AG10803 (cell line): ENCODE measurements at regions not wholly inside any gene's neighbourhood (a gene's known extent, or its start where the extent isn't known, plus 50 kb on each side); places are given as distances from the start of the nearest gene placed in this dataset.

ENCODE experiments used
- DNase-seq: peaks from one replicate; pipeline ENCODE4 v3.0.0; 2010; ENCODE audit warnings: low read depth
- H3K4me3 ChIP-seq: 2 replicates; pipeline ENCODE4 v1.5.1; 2011; ENCODE audit warnings: mild to moderate bottlenecking, low read length, control low read depth
- CTCF ChIP-seq: conservative IDR thresholded peaks from 2 replicates; pipeline ENCODE4 v1.5.1; 2011; ENCODE audit warnings: mild to moderate bottlenecking, low read length, control low read depth, inconsistent platforms

GRCh38 chr7:125664625-125665024, 735.0 kb upstream of the POT1 start:
- no peak for TF ChIP-seq CTCF
- H3K4me3 ChIP-seq: no peak overlapping the region
- no peak for DNase-seq

DNA sequence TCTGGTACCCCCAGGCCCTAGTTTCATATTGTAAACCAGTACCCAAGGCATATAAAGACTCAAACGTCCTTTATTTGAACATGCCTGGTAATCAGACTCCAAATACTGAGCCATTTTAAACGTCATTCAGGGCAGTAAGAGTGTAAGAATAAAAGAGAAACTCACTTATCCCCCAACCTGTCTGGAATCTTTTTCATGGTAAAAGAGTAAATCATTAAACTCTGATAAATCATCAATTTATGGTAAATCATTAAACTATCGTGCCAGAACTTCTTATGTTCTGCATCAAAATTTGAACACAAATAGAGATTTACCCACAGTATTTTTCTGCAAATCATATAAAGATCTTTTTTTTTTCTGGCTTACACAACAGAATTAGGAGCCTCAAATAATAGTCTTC, 734.3 kb upstream of the POT1 start:
- TF ChIP-seq CTCF: no peak
- no peak for DNase-seq
- H3K4me3 ChIP-seq: no peak overlapping the region

DNA sequence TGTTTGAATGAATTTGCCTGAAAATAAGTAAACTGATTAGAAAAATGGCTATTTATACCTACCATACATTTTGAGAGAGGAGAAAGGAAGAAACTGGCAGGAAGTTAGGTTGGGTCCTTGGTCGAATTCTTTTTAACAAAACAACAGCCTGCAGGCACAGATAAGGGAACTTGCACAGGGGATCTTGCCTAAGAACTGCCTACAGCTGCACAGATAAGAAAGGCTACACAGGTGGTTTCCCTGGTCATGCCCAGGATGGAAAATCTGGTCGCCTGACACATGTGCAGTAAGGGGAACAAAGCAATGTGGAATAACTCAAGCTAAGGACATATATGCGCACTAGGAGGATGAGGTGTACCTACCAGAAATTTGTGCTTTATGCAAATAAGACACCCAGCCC, 732.1 kb upstream of the POT1 start:
- no peak overlapping the region for H3K4me3 ChIP-seq
- TF ChIP-seq CTCF: no peak
- no peak for DNase-seq

DNA sequence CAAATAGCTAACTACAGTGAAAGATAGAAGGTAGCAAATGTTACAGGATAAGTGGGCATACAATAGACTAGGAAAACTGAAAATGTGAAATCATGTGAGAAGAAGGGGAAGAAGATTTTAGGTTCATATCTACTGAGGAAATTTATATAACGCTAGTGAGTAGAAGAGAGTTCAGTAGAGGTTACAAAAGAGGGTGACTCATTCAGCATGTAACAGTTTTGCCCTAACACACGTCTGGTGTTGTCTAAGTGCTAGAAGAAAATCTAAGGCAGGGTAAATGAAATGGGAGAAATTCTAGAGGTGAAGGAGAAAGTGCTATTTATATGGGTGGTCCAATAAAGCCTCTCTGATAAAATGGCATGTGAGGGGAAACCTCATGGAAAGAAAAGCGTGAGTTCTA, 731.4 kb upstream of the POT1 start:
- DNase-seq: no peak
- no peak for TF ChIP-seq CTCF
- H3K4me3 ChIP-seq: no peak overlapping the region

DNA sequence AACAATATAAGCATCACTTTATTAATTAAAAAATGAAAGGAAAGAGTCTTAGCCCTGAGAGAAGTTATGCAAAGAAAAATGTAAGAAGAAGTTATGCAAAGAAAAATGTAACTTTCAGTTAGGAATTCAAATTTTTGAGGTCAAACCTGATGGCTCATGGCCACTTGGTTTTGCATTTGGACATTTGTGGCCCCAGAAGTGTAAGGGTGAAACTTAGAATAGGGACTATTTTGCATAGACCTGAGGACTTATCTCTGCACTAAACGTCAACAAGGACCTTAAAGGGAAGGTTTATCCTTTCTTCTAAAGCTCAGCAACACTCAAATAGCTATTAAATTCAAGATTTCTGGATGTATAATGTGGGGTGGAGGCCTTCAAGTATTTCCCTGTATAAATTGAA, 724.5 kb upstream of the POT1 start:
- no peak for TF ChIP-seq CTCF
- no peak overlapping the region for H3K4me3 ChIP-seq
- no peak for DNase-seq

DNA sequence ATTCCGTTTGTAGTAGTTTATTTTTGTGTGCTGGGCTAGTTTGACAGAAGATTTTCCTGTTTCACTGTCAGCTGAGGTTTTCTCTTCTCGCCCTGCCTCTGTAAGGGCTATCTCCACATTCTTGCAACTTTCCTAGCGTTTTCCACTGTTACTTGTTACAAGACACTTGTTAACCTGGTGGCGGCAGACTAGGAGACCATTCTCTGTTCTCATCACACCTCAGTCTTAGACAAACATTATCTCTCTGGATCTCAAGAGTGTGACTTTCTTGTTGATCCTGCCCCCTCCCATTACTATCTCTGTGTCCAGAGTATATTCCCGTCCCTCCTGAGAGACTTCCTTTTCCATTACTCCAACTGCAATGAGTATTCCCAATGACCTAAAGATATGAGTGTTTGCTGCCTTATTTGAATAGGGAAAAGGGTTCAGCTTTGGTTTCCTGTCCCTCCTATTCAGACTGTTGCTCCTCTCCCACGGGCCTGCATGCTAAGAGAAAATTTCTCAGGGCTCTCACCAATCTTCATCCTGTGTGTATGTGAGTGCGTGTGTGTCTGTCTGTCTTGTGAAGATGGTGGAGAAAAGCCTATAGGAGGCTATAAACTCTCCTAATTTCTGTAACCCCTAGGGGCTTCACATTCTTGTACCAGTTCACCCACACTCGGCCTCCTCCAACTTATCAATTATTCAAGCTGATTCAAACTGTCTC, 722.4 kb upstream of the POT1 start:
- DNase-seq: no peak
- no peak for TF ChIP-seq CTCF

GRCh38 chr7:125648543-125648942, 718.9 kb upstream of the POT1 start:
- no peak for TF ChIP-seq CTCF

More for the DNA sequence above, 722.4 kb upstream of the POT1 start:
- H3K4me3 ChIP-seq: no peak overlapping the region

More at GRCh38 chr7:125648543-125648942, 718.9 kb upstream of the POT1 start:
- DNase-seq: no peak
- H3K4me3 ChIP-seq: no peak overlapping the region
